ENCODE measurements at regions not wholly inside any gene's neighbourhood (a gene's known extent, or its start where the extent isn't known, plus 50 kb on each side); places are given as distances from the start of the nearest gene placed in this dataset.

DNA sequence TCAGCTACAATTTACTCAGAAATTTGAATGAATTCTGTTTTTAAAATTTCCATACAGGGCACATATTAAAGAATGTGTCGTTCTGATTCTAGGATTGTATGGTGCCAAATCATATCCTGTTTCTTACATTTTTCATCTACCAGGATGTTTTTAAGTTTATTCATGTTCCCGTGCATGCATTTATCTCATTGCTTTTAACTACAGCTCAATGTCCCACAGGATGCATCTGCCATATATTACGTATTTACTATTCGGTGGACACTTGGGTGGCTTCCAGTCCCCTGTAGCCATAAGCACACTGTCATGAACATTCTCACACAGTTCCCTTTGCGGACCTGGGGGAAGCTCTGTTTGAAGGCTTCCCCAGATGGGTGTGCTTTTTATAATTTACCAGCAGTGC, 122.3 kb downstream of the CCDC71L start:
- CTCF ChIA-PET: no interaction called here
- Mint-ChIP-seq H3K9me3 (ENCODE audit: unreplicated experiment) (peaks cover 10% of the 10 kb centered on the region), H3K4me1 (ENCODE audit: low read depth, unreplicated experiment) (peaks cover 7% of the 10 kb centered on the region), H3K27ac (ENCODE audit: unreplicated experiment) (no peak overlapping the region), H3K27me3 (ENCODE audit: insufficient read depth, unreplicated experiment) (peaks cover 3% of the 10 kb centered on the region), H3K36me3 (ENCODE audit: insufficient read depth, unreplicated experiment) (no peaks in the 10 kb centered on the region), H3K4me3 (ENCODE audit: unreplicated experiment) (no peak overlapping the region)
- no peaks in the 10 kb centered on the region; the same call in 1 of the 2 replicates for H3K27me3 ChIP-seq (replicated peaks; ENCODE audit: control insufficient read depth, insufficient read depth, low read length)
- no peaks in the 10 kb centered on the region for H3K4me1 ChIP-seq
- no TSS peak for BruUV-seq (replicated peaks)
- TF ChIP-seq CTCF (IDR thresholded peaks at IDR 0.05; ENCODE audit: insufficient read depth in 1 of 2, low read depth in 1 of 2, low read length in 1 of 2, severe bottlenecking in 1 of 2, unreplicated experiment in 1 of 2): no peak
- intact Hi-C loops (cut with micrococcal nuclease; ENCODE audit: unreplicated experiment): no loop called here
- no peaks in the 10 kb centered on the region for H3K36me3 ChIP-seq (ENCODE audit: control insufficient read depth, insufficient read depth, low read length)
- H3K9me3 ChIP-seq: no peaks in the 10 kb centered on the region
- H3K4me3 ChIP-seq (ENCODE audit: low read depth, low read length): no peak overlapping the region
- DNase-seq: no peak
- POLR2A ChIA-PET: no interaction called here

DNA sequence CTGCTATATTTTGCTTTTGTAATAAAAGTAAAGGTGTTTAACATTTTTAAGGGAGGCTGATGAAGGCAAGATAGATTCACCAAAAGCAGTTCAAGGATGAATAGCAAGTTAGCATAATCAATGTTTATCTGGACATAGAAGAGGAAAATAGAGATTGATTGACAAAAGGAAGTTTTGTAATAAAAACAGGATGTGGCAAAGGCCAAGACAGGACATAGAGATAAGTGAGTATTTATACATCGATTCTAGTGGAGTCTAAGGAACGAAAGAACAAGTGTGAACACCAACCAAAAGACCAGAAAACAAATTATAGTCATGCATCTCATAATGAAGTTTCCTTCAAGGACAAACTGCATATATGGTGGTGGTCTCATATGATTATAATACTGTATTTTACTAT, 123.8 kb downstream of the CCDC71L start:
- Histone ChIP-seq H3K4me3 (ENCODE audit: low read depth, low read length) (no peak overlapping the region), H3K36me3 (ENCODE audit: control insufficient read depth, insufficient read depth, low read length) (no peaks in the 10 kb centered on the region), H3K9me3 (no peaks in the 10 kb centered on the region), H3K27me3 (replicated peaks; ENCODE audit: control insufficient read depth, insufficient read depth, low read length) (no peaks in the 10 kb centered on the region; the same call in 1 of the 2 replicates), H3K4me1 (no peaks in the 10 kb centered on the region)
- DNase-seq: no peak
- no peak for TF ChIP-seq CTCF (IDR thresholded peaks at IDR 0.05; ENCODE audit: insufficient read depth in 1 of 2, low read depth in 1 of 2, low read length in 1 of 2, severe bottlenecking in 1 of 2, unreplicated experiment in 1 of 2)
- Mint-ChIP-seq H3K27me3 (ENCODE audit: insufficient read depth, unreplicated experiment) (peaks cover 3% of the 10 kb centered on the region), H3K36me3 (ENCODE audit: insufficient read depth, unreplicated experiment) (no peaks in the 10 kb centered on the region), H3K27ac (ENCODE audit: unreplicated experiment) (no peak overlapping the region), H3K4me3 (ENCODE audit: unreplicated experiment) (no peak overlapping the region), H3K9me3 (ENCODE audit: unreplicated experiment) (peaks cover 10% of the 10 kb centered on the region), H3K4me1 (ENCODE audit: low read depth, unreplicated experiment) (no peaks in the 10 kb centered on the region)
- POLR2A ChIA-PET: no interaction called here
- BruUV-seq (replicated peaks): no TSS peak
- intact Hi-C loops (cut with micrococcal nuclease; ENCODE audit: unreplicated experiment): no loop called here
- CTCF ChIA-PET: no interaction called here

DNA sequence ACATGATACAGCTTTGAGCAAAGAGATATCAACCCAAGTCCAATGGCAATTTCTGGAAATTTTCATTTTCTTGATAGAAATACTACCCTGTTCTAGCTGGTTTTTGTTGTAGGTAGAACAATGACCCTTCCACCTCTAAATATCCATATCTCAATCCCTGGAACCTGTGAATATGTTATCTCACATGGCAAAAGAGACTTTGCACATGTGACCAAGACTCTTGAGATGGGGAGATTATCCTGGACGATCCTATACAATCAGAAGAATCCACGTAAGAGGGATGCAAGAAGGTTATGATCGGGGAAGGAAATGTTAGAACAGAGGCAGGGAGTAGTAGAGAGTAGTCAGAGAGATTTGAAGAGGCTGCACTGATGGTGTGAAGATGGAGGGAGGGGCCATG, 124.9 kb downstream of the CCDC71L start:
- H3K27ac Mint-ChIP-seq (ENCODE audit: unreplicated experiment): no peak overlapping the region
- Histone ChIP-seq H3K36me3 (ENCODE audit: control insufficient read depth, insufficient read depth, low read length) (no peaks in the 10 kb centered on the region), H3K27me3 (replicated peaks; ENCODE audit: control insufficient read depth, insufficient read depth, low read length) (no peaks in the 10 kb centered on the region; the same call in 1 of the 2 replicates), H3K9me3 (no peaks in the 10 kb centered on the region), H3K4me1 (no peaks in the 10 kb centered on the region), H3K4me3 (ENCODE audit: low read depth, low read length) (no peak overlapping the region)
- intact Hi-C loops (cut with micrococcal nuclease; ENCODE audit: unreplicated experiment): no loop called here
- POLR2A ChIA-PET: no interaction called here
- peaks cover 10% of the 10 kb centered on the region for H3K9me3 Mint-ChIP-seq (ENCODE audit: unreplicated experiment)
- TF ChIP-seq CTCF (IDR thresholded peaks at IDR 0.05; ENCODE audit: insufficient read depth in 1 of 2, low read depth in 1 of 2, low read length in 1 of 2, severe bottlenecking in 1 of 2, unreplicated experiment in 1 of 2): no peak
- no peaks in the 10 kb centered on the region for H3K36me3 Mint-ChIP-seq (ENCODE audit: insufficient read depth, unreplicated experiment)
- no TSS peak for BruUV-seq (replicated peaks)
- DNase-seq: no peak
- H3K4me1 Mint-ChIP-seq (ENCODE audit: low read depth, unreplicated experiment): no peaks in the 10 kb centered on the region
- H3K4me3 Mint-ChIP-seq (ENCODE audit: unreplicated experiment): no peak overlapping the region
- CTCF ChIA-PET: no interaction called here
- H3K27me3 Mint-ChIP-seq (ENCODE audit: insufficient read depth, unreplicated experiment): peaks cover 3% of the 10 kb centered on the region

Measured in Caco-2 (cell line).